NCI-H69 (cell line): ENCODE measurements at regions not wholly inside any gene's neighbourhood (a gene's known extent, or its start where the extent isn't known, plus 50 kb on each side); places are given as distances from the start of the nearest gene placed in this dataset.

ENCODE experiments used
- DNase-seq: peaks from one replicate; lab custom pipeline; 2025; lab: John Stamatoyannopoulos, UW

- DNase-seq: no peak
These were observed 50.3 kb upstream of the DPH6 start for GRCh38 chr15:35596285-35596684.

GRCh38 chr15:35602836-35603235 lies 56.9 kb upstream of the DPH6 start:
- no peak for DNase-seq

GRCh38 chr15:35603301-35603700 lies 57.3 kb upstream of the DPH6 start:
- DNase-seq: no peak

GRCh38 chr15:35603856-35604255 lies 57.9 kb upstream of the DPH6 start:
- DNase-seq: no peak

GRCh38 chr15:35605764-35606449 lies 59.9 kb upstream of the DPH6 start:
- no peak for DNase-seq

GRCh38 chr15:35606450-35606779 lies 60.5 kb upstream of the DPH6 start:
- DNase-seq: peak; percentile 48

- DNase-seq: no peak
These were observed 70.7 kb upstream of the DPH6 start for GRCh38 chr15:35616498-35617271.

- DNase-seq: no peak
These were observed 72.6 kb upstream of the DPH6 start for GRCh38 chr15:35618260-35619188.

- DNase-seq: peak; percentile 81
These were observed 76.8 kb upstream of the DPH6 start for GRCh38 chr15:35622641-35623340.

- DNase-seq: peak; percentile 52
These were observed 78.9 kb upstream of the DPH6 start for GRCh38 chr15:35624881-35625280.

- peak; percentile 33 for DNase-seq
These were observed 80.8 kb upstream of the DPH6 start for GRCh38 chr15:35626571-35627318.

- no peak for DNase-seq
These were observed 81.7 kb upstream of the DPH6 start for GRCh38 chr15:35627696-35628095.

- DNase-seq: peak; percentile 18
These were observed 83.8 kb upstream of the DPH6 start for GRCh38 chr15:35629766-35630165.

GRCh38 chr15:35630532-35630931 lies 84.6 kb upstream of the DPH6 start:
- peak; percentile 90 for DNase-seq

- peak; percentile 97 for DNase-seq
These were observed 85.0 kb upstream of the DPH6 start for GRCh38 chr15:35630985-35631384.

- DNase-seq: no peak
These were observed 87.7 kb upstream of the DPH6 start for GRCh38 chr15:35633677-35634076.

GRCh38 chr15:35646790-35647189 lies 100.8 kb upstream of the DPH6 start:
- no peak for DNase-seq

- no peak for DNase-seq
These were observed 101.3 kb upstream of the DPH6 start for GRCh38 chr15:35647303-35647702.

GRCh38 chr15:35648941-35649340 lies 103.0 kb upstream of the DPH6 start:
- DNase-seq: no peak

- DNase-seq: no peak
These were observed 103.6 kb upstream of the DPH6 start for GRCh38 chr15:35649575-35649974.

- peak; percentile 19 for DNase-seq
These were observed 108.4 kb upstream of the DPH6 start for GRCh38 chr15:35654332-35654731.
